ENCODE measurements at regions not wholly inside any gene's neighbourhood (a gene's known extent, or its start where the extent isn't known, plus 50 kb on each side); places are given as distances from the start of the nearest gene placed in this dataset.

DNA sequence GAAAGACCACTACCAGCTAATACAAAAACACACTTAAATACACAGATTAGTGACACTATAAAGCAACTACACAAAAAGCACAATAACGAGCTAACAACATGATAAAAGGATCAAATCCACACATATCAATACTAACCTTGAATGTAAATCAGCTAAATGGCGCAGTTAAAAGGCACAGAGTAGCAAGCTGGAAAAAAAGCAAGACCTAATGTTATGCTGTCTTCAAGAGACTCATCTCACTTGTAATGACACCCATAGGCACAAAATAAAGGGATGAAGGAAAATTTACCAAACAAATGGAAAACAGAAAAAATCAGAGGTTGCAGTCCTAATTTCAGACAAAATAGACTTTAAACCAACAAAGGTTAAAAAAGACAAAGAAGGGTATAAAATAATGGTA, 86.3 kb downstream of the NUS1 start:
- Histone ChIP-seq H3K79me2 (ENCODE audit: insufficient read depth, low read length) (no peaks in the 10 kb centered on the region), H2BK12ac (ENCODE audit: insufficient read length, low read depth, low read length) (no peak overlapping the region), H2BK120ac (ENCODE audit: low read depth, low read length, poor library complexity, severe bottlenecking) (no peak overlapping the region), H3K14ac (ENCODE audit: insufficient read depth, low read length) (no peak overlapping the region), H3K23me2 (ENCODE audit: insufficient read length, low read depth, low read length, poor library complexity, severe bottlenecking) (no peaks in the 10 kb centered on the region), H3K4me1 (ENCODE audit: insufficient read depth, low read length) (no peaks in the 10 kb centered on the region), H2BK15ac (ENCODE audit: low read depth, low read length) (no peak overlapping the region), H3K79me1 (ENCODE audit: insufficient read depth, low read depth, low read length, poor library complexity, severe bottlenecking) (no peaks in the 10 kb centered on the region), H4K20me1 (ENCODE audit: control insufficient read depth, insufficient read depth, insufficient read length) (no peaks in the 10 kb centered on the region), H2AK5ac (ENCODE audit: insufficient read length, low read length) (no peak overlapping the region), H4K5ac (ENCODE audit: insufficient read length, low read depth, low read length) (no peak overlapping the region), H3K27ac (ENCODE audit: insufficient read length, low read depth, low read length) (no peak overlapping the region), H2BK5ac (ENCODE audit: insufficient read length, low read length) (no peak overlapping the region), H3K23ac (ENCODE audit: insufficient read length, low read depth, low read length) (no peak overlapping the region), H4K8ac (replicated peaks; ENCODE audit: insufficient read length, low read depth, low read length) (no peak overlapping the region), H3K4me2 (ENCODE audit: insufficient read depth, insufficient read length, low read length) (no peak overlapping the region), H3K56ac (ENCODE audit: insufficient read length, low read depth, low read length) (no peak overlapping the region), H3K18ac (ENCODE audit: insufficient read length, low read depth, low read length) (no peak overlapping the region), H2AFZ (ENCODE audit: low read length) (no peak overlapping the region), H3K9me3 (ENCODE audit: control insufficient read depth, low read depth, low read length) (no peaks in the 10 kb centered on the region), H3K27me3 (ENCODE audit: insufficient read depth, low read length) (no peaks in the 10 kb centered on the region), H3T11ph (ENCODE audit: low read length) (no peak overlapping the region), H3K9ac (ENCODE audit: extremely low read depth, insufficient read length, low read length) (no peak overlapping the region), H2BK20ac (ENCODE audit: low read depth, low read length, poor library complexity, severe bottlenecking) (no peak overlapping the region), H4K91ac (ENCODE audit: insufficient read length, low read depth, low read length) (no peak overlapping the region), H3K4ac (ENCODE audit: low read depth, low read length) (no peak overlapping the region)
- Mint-ChIP-seq H3K4me1 (no peaks in the 10 kb centered on the region), H3K4me3 (no peak overlapping the region), H3K9me3 (peaks cover 6 to 10% of the 10 kb centered on the region in 2 experiments; a peak in 4 of 5 replicates), H3K27me3 (ENCODE audit: low read depth) (no peaks in the 10 kb centered on the region), H3K36me3 (ENCODE audit: insufficient read depth in 1 of 3, low read depth in 3 of 3) (no peaks in the 10 kb centered on the region; a peak in 2 of 7 replicates), H3K27ac (no peak overlapping the region)
- TF ChIP-seq, protein P1, sequence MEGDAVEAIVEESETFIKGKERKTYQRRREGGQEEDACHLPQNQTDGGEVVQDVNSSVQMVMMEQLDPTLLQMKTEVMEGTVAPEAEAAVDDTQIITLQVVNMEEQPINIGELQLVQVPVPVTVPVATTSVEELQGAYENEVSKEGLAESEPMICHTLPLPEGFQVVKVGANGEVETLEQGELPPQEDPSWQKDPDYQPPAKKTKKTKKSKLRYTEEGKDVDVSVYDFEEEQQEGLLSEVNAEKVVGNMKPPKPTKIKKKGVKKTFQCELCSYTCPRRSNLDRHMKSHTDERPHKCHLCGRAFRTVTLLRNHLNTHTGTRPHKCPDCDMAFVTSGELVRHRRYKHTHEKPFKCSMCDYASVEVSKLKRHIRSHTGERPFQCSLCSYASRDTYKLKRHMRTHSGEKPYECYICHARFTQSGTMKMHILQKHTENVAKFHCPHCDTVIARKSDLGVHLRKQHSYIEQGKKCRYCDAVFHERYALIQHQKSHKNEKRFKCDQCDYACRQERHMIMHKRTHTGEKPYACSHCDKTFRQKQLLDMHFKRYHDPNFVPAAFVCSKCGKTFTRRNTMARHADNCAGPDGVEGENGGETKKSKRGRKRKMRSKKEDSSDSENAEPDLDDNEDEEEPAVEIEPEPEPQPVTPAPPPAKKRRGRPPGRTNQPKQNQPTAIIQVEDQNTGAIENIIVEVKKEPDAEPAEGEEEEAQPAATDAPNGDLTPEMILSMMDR (conservative IDR thresholded peaks at IDR 0.05): no peak
- no CpG with 5 or more reads among the region's 2 CpGs for WGBS (ENCODE audit: extremely low coverage, insufficient read length, low lambda C conversion rate)
- DNase-seq: no peak

All from H9 (cell line).